Brain pericyte (primary cell): ENCODE measurements at regions not wholly inside any gene's neighbourhood (a gene's known extent, or its start where the extent isn't known, plus 50 kb on each side); places are given as distances from the start of the nearest gene placed in this dataset.
"Not testable (repeated sequence)": the region's sequence is repeated elsewhere in the genome, so short reads cannot be mapped to it uniquely, and the experiment has no call there.

ENCODE experiments used
- DNase-seq: peaks from one replicate; pipeline ENCODE4 v3.0.0-alpha.2; 2012; ENCODE audit warnings: low read depth, low spot score

DNA sequence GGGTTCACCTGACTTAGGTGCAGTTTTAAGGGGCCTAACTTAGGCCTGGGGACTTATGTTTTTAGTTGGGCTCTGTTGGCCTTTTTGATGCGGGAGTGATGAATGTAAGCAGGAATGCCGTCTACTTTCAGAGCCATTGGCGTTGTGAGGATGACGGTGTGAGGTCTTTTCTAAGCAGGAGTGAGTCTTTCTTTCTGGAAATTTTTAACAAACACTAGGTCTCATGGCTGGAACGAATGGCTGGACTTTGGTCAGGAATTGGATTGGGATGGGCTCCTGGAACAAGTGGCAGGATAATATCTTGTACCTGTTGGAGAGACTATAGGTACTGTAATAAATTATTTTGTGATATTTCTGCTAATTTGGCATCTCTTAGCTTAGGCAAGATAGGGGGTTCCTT lies 163.9 kb upstream of the CCZ1B start:
- not testable (repeated sequence) for DNase-seq

- DNase-seq, result not testable (repeated sequence)
These were observed 164.5 kb upstream of the CCZ1B start for GRCh38 chr7:6990426-6991152.

DNA sequence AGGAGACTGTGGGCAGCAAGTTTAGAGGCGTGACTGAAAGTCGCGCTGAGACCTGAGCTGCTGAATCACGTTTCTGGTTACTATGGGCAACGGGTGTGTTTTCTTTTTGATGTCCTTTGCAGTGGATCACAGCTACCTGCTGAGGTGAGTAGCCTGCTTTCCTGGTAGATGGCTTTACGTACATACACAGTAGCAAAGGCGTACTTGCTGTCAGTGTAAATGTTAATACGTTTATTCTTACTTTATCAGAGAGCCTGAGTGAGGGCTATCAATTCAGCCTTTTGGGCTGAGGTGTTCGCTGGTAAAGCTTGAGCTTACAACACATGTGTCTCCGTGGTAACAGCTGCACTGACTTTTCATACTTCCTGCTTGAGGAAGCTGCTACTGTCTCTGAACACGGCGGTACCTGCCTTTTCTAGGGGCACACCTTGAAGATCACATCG lies 165.1 kb upstream of the CCZ1B start:
- not testable (repeated sequence) for DNase-seq

- not testable (repeated sequence) for DNase-seq
These were observed 165.6 kb upstream of the CCZ1B start for GRCh38 chr7:6991686-6992085.

GRCh38 chr7:6992133-6992532 lies 166.1 kb upstream of the CCZ1B start:
- DNase-seq, result not testable (repeated sequence)

GRCh38 chr7:6995026-6995425 lies 169.0 kb upstream of the CCZ1B start:
- not testable (repeated sequence) for DNase-seq

GRCh38 chr7:6995493-6996289 lies 169.6 kb upstream of the CCZ1B start:
- DNase-seq, result not testable (repeated sequence)

DNA sequence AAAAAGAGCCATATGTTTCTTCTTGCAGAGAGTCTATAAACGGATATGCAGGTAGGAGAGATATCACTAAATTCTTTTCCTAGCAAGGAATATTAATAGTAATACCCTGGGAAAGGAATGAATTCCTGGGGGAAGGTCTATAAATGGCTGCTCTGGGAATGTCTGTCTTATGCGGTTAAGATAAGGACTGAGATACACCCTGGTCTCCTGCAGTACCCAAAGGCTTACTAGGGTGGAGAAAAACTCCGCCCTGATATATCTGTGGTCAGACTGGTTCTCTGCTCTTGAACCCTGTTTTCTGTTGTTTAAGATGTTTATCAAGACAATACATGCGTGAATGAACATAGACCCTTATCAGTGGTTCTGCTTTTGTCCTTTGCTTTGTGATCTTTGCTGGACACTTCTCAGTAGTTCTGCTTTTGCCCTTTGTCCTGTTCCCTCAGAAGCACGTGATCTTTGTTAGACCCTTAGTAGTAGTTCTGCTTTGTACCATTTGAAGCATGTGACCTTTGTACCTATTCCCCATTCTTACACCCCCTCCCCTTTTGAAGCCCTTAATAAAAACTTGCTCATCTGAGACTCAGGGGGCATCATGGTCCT lies 173.1 kb upstream of the CCZ1B start:
- DNase-seq, result not testable (repeated sequence)

DNA sequence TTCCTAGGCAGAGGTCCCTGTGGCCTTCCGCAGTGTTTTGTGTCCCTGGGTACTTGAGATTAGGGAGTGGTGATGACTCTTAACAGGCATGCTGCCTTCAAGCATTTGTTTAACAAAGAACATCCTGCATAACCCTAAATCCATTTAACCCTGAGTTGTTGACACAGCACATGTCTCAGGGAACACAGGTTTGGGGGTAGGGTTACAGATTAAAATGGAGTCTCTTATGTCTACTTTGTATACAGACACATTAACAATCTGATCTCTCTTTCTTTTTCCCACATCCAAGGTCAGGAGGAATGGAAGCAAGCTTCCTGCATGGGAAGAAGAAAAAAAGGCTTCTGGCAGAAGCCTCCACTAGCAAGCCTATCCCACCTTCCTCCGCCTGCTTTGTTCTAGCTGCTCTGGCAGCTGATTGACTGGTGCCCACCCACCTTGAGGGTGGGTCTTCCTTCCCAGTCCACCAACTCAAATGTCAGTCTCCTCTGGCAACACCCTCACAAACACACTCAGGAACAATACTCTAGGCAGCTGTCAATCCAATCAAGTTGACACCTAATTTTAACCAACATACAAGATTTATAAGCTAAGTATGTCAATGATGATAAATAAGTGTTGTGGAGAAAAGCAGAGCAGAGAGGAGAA lies 176.5 kb upstream of the CCZ1B start:
- no peak for DNase-seq

DNA sequence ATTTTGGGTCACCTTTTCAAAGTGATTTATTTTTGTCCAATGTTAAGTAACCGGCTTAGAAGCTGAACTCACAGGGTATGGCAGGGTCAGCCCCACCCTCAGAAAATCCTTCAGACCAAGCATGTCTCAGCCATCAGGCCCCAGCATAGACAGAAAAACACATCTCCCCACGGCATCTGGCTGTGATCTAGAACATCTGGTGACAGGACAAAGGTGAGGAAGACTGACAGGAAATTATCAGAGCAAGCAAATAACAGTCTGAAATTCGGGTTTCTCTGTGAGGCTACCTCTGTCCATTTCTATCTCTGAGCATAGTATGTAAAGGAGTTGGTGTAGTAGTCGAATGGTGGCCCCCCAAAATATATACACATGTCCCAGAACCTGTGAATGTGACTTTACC lies 177.0 kb upstream of the C1GALT1 start:
- DNase-seq, result no peak

- not testable (repeated sequence) for DNase-seq
These were observed 176.4 kb upstream of the C1GALT1 start for GRCh38 chr7:7005949-7006348.

- not testable (repeated sequence) for DNase-seq
These were observed 171.1 kb upstream of the C1GALT1 start for GRCh38 chr7:7011241-7011640.

GRCh38 chr7:7011751-7012150 lies 170.6 kb upstream of the C1GALT1 start:
- not testable (repeated sequence) for DNase-seq

DNA sequence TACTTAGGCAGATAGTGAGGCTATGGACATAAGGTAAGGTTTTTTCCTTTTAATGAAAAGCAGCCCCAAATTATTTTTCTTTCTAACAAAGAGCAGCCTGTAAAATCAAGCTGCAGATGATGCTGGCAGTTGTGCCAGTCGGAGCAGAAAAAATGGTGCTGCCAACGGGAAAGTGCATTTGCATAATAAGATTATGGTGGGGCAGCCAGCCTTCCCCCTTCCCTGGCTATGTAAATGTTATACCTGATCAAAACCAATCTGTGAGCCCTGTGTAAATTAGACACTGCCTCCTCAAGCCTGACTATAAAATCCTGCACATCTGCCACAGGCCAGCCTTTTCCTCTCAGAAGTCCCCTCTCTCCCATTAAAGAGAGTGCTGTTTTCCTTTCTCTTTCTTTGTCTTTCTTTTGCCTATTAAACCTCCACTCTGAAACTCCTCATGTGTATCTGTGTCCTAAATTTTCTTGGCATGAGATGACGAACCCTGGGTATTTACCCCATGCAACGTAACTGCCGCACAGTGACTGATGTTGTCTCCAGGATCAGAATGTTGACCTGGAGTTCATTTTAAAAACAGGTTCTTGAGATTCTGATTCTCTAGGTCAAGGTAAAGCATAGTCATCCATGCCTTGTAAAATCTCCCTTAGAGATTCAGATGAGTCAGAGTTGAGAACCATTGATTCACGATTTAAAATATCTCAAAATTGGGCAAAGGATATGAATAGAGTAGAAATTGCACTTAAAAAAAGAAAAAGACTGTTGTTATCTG lies 167.3 kb upstream of the C1GALT1 start:
- no peak for DNase-seq

- no peak for DNase-seq
These were observed 164.6 kb upstream of the C1GALT1 start for GRCh38 chr7:7017707-7018280.

GRCh38 chr7:7018290-7018689 lies 164.1 kb upstream of the C1GALT1 start:
- DNase-seq, result no peak

DNA sequence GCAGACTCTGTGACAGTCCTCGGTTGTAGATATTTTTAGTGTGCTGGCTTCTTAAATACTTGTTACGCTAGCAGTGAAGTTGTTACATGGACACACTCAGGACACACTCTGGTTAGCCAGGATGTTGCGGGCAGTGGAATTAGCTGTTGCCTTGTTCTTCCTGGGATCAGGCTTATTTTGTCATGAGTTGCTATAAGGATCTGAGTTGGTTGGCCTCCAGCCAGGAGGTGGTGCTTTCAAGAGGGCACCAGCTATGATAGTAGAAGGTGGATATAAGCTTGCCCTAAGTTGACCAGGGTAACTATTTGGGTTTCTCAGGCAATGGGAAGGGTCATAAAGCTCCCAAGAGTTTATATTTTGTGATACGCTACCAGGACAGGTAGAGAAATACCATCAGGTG lies 150.1 kb upstream of the C1GALT1 start:
- no peak for DNase-seq

DNA sequence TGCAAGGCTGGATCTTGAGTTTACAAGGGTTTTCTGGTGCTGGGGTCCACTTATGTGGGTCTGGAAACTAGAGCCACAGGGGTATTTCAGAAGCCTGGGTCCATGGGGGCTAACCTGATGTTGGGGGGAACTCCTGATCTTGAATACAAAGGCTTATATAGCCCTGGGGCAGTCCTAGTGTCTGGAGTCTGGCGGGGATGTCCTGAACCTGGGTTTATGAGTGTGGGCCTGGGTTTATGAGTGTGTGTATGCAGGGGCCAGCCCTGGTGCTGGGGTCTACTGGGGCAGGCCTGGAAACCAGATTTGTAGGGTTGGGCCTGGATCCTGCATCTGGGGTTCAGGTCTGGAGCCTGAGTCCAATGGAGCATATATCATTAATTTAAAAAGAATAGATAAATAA lies 146.5 kb upstream of the C1GALT1 start:
- no peak for DNase-seq

GRCh38 chr7:7042286-7042893 lies 140.0 kb upstream of the C1GALT1 start:
- not testable (repeated sequence) for DNase-seq

- no peak for DNase-seq
These were observed 137.5 kb upstream of the C1GALT1 start for GRCh38 chr7:7044806-7045205.
